Activated CD8-positive, alpha-beta memory T cell treated with anti-CD3 and anti-CD28 coated beads, Interleukin-2, amount 50 U/mL, for 4 hours (primary cell): ENCODE measurements at regions not wholly inside any gene's neighbourhood (a gene's known extent, or its start where the extent isn't known, plus 50 kb on each side); places are given as distances from the start of the nearest gene placed in this dataset.

ENCODE experiments used
- DNase-seq: peaks from one replicate; pipeline ENCODE4 v3.0.0-alpha.2; 2020

- DNase-seq, result no peak
Measured at GRCh38 chr18:72940509-72940908, 72.7 kb upstream of the NETO1 start.

- DNase-seq, result no peak
Measured at GRCh38 chr18:72935744-72936143, 68.0 kb upstream of the NETO1 start.

GRCh38 chr18:72922895-72923294 lies 55.1 kb upstream of the NETO1 start:
- no peak for DNase-seq
